Gastroesophageal sphincter (tissue), 3 donors: ENCODE measurements at regions not wholly inside any gene's neighbourhood (a gene's known extent, or its start where the extent isn't known, plus 50 kb on each side); places are given as distances from the start of the nearest gene placed in this dataset.

Experiments used
- EP300 ChIP-seq: sonication (generic); formaldehyde crosslinking; IDR thresholded peaks from one replicate; pipeline ENCODE4 v1.6.1; 2017; ENCODE audit warnings: antibody characterized with exemption, mild to moderate bottlenecking
- POLR2A ChIP-seq, 2 donors: fragments of 450-650 bp; IDR thresholded peaks; one replicate each; pipeline ENCODE4 v1.6.1; 2017; ENCODE audit warnings: antibody characterized with exemption in 2 of 2, mild to moderate bottlenecking in 2 of 2, moderate library complexity in 1 of 2
- POLR2AphosphoS5 ChIP-seq: sonication (generic); formaldehyde crosslinking; IDR thresholded peaks from one replicate; pipeline ENCODE4 v1.6.1; 2017; ENCODE audit warnings: antibody characterized with exemption
- TF ChIP-seq, protein P1 (sequence below), 4 experiments: fragments of 200-600 bp in 2 of 4; fragments of 450-650 bp in 2 of 4; sonication (generic) in 1 of 4; IDR thresholded peaks; one replicate each; pipeline ENCODE4 v1.5.1; 2017 to 2019; ENCODE audit warnings: antibody characterized with exemption in 4 of 4, mild to moderate bottlenecking in 2 of 4, moderate library complexity in 2 of 4

DNA sequence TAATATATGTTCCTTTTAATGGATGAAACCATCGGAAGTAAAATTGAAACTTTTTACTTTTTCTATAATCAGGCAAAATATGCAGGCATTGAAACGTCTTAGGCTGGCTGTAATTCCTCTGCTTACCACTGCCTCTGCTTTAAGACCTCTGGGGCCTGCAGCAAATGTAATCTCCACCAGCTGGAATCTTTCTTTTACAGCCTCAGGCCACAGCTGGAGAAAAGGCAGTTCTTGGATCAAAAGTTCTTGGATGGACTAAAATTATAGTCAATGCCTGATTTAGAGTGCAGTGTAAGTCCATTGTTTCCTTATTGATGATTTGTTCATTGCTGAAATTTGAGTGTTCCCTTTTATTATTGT lies 396.7 kb downstream of the KCTD16 start:
- TF ChIP-seq, protein P1, sequence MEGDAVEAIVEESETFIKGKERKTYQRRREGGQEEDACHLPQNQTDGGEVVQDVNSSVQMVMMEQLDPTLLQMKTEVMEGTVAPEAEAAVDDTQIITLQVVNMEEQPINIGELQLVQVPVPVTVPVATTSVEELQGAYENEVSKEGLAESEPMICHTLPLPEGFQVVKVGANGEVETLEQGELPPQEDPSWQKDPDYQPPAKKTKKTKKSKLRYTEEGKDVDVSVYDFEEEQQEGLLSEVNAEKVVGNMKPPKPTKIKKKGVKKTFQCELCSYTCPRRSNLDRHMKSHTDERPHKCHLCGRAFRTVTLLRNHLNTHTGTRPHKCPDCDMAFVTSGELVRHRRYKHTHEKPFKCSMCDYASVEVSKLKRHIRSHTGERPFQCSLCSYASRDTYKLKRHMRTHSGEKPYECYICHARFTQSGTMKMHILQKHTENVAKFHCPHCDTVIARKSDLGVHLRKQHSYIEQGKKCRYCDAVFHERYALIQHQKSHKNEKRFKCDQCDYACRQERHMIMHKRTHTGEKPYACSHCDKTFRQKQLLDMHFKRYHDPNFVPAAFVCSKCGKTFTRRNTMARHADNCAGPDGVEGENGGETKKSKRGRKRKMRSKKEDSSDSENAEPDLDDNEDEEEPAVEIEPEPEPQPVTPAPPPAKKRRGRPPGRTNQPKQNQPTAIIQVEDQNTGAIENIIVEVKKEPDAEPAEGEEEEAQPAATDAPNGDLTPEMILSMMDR (IDR thresholded peaks at IDR 0.05) = no peak
- TF ChIP-seq POLR2A (IDR thresholded peaks at IDR 0.05) = no peak
- no peak for TF ChIP-seq EP300
- TF ChIP-seq POLR2AphosphoS5 = no peak
